ENCODE measurements at regions not wholly inside any gene's neighbourhood (a gene's known extent, or its start where the extent isn't known, plus 50 kb on each side); places are given as distances from the start of the nearest gene placed in this dataset.

DNA sequence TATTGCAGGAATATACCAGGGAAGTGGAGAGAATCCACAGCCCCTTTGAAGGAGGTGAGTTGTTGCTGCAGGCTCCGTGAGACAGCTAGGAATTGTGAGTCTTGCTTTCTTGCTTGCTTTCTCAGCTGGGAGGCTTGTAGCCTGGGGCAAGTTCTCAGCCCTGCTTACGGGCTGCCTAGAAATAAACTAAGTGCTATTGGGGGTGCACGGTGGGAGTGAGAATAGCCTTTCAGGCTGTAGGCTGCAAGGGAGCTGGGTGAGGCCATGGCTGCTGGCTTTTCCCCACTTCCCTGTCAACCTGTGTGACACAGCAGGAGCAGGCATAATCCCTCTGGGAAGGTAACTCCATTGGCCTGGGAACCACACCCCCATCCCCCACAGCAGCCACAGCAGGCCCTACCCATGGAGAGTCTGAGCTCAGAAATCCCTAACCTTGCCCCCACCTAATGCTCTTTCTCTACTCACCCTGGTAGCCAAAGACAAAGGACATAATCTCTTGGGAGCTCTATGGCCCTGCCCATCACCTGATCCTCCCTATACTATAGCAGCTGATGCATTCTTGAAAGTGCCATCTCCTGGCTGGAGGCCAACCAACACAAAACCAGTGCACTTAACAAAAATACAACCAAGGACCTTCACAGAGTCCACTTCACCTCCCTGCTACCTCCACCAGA, 113.0 kb downstream of the MMRN1 start:
- no peak for DNase-seq (ENCODE audit: low read depth)

DNA sequence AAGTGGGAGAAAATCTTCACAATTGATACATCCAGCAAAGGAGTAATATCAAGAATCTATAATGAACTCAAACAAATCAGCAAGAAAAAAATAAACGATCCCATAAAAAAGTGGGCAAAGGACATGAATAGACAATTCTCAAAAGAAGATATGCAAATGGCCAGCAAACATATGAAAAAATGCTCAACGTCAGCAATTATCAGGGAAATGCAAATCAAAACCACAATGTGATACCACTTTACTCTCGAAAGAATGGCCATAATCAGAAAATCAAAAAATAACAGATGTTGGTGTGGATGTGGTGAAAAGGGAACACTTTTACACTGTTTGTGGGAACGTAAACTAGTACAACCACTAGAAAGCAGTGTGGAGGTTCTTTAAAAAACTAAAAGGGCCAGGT, 114.3 kb upstream of the CCSER1 start:
- no peak for DNase-seq (ENCODE audit: low read depth)

GRCh38 chr4:90024519-90024918, 102.7 kb upstream of the CCSER1 start:
- DNase-seq (ENCODE audit: low read depth): no peak

GRCh38 chr4:90025248-90025647, 101.9 kb upstream of the CCSER1 start:
- DNase-seq (ENCODE audit: low read depth): peak; percentile 27

DNA sequence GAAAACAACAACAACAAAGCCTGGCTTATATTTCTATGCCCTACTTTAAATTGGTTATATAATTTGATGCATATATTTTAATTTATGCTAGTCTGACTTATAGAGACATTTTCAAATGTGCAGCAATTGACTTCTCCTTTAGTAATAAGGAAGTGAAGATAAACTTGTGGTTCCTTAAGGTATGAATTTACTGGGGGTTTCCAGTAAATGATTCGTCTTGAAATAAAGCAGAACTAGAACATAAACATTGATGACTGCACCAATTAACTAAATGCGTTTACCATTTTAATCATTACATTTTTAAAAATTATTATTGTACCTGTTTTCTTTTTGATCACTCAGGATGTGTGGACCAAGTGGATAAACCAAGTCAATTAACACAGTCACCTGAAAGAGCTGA, 99.6 kb upstream of the CCSER1 start:
- DNase-seq (ENCODE audit: low read depth): no peak

DNA sequence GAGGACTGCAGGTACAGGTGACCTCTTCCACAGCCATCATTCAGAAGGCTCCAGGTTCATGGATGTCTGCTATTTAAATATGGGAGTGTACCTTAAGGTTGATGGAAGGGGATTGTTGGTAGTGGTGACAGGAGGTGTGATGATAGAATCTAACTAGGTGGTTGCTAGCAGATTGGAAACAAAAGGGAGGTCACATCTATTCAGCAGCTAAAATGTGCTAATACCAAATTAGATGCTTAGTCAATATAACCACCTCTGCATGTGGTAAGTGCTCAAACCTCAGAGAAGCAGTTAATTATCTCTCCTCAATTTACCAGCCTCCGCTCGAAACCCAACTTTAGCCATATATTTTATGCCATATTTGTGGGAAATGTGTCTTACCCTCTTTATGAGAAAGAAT, 98.7 kb upstream of the CCSER1 start:
- no peak for DNase-seq (ENCODE audit: low read depth)

- DNase-seq (ENCODE audit: low read depth): no peak
Observed at GRCh38 chr4:90030202-90030601, 97.0 kb upstream of the CCSER1 start.

GRCh38 chr4:90030953-90031352, 96.2 kb upstream of the CCSER1 start:
- DNase-seq (ENCODE audit: low read depth): peak; percentile 25

DNA sequence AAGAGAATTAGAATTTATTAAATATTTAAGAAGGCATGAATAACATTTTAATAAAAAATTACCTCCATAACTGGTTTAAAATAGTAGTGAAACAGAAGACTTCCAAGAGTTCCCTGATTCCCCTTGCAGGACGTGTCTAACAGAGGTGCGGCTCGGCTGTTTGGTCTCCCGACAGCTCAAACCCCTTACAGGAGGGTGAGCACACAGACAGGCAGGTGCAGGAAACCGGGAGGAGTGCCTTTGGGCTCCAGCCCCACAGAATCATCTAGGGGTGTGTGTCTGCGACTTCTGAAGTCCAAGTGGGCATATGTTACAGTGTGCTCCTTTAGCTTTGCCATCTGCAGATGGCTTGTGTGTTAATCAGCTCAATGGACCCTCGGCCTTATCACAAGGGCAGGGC, 88.1 kb upstream of the CCSER1 start:
- DNase-seq (ENCODE audit: low read depth): no peak

GRCh38 chr4:90051999-90052398, 75.2 kb upstream of the CCSER1 start:
- DNase-seq (ENCODE audit: low read depth): no peak

GRCh38 chr4:90057091-90057490, 70.1 kb upstream of the CCSER1 start:
- no peak for DNase-seq (ENCODE audit: low read depth)

GRCh38 chr4:90060039-90060438, 67.2 kb upstream of the CCSER1 start:
- no peak for DNase-seq (ENCODE audit: low read depth)

GRCh38 chr4:90061881-90062280, 65.3 kb upstream of the CCSER1 start:
- no peak for DNase-seq (ENCODE audit: low read depth)

GRCh38 chr4:90064196-90064595, 63.0 kb upstream of the CCSER1 start:
- no peak for DNase-seq (ENCODE audit: low read depth)

DNA sequence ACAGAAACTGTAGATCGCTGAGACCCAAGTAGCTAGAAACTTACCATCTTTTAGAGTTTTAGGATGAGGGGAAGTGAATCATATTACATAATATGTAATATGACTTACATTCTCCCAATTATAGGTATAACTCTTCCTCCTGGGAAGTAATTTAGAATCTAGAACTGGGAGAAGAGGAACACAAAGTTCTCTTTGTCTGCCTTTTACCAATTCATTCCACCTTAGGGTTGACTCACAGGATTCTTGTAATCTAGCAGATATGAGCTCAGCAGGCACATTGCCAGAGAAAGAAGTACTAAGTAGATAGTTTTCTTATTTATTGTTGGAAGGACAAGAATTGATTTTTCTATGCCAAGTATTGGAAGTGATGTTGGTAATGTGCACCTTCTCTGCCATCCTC, 58.0 kb upstream of the CCSER1 start:
- peak; percentile 84 for DNase-seq (ENCODE audit: low read depth)

- no peak for DNase-seq (ENCODE audit: low read depth)
Observed at GRCh38 chr4:90071289-90072235, 55.6 kb upstream of the CCSER1 start.

DNA sequence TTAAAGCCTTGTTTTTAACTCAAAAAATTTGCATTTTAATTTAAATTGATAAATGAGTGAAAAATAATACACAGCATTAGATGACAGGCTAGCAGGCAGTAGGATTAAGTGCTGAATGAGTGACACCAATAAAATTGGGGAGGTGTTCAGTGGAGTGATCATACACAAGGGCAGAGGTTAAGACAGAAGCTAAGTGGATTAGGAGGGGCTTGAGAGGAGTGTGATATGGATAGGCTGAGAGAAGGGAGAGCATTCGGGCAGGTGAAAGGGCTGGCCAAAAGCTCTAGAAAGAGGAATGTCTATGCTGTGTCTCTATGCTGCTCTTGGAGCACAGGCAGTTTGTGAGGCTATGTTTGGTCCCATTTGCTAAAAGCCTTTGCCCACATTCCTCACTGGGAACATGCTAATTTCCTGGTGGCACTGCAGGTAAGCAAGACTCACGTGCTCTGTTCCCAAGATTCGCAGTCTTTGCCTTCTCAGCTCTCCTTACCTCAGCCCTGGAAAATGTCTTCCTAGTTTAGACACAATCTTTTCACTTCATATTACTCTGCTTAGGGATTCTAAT, 52.8 kb upstream of the CCSER1 start:
- no peak for DNase-seq (ENCODE audit: low read depth)

All from HT1080 (cell line).